ENCODE measurements at regions not wholly inside any gene's neighbourhood (a gene's known extent, or its start where the extent isn't known, plus 50 kb on each side); places are given as distances from the start of the nearest gene placed in this dataset.
A peak's percentile ranks its signal among the peaks of the same experiment; 100 is the strongest.

GRCh38 chr6:169074526-169074925 is 179.1 kb downstream of the THBS2 start:
- Histone ChIP-seq H3K4ac (ENCODE audit: low read depth, low read length) (peak overlapping the region; percentile 94), H3K9me3 (ENCODE audit: control insufficient read depth, insufficient read depth, low read length) (no peaks in the 10 kb centered on the region), H4K20me1 (ENCODE audit: insufficient read depth, low read length) (no peaks in the 10 kb centered on the region), H4K91ac (ENCODE audit: insufficient read depth, low read depth, low read length) (peak overlapping the region; percentile 73), H3K36me3 (ENCODE audit: control insufficient read depth, insufficient read depth, low read length) (no peaks in the 10 kb centered on the region), H2BK120ac (ENCODE audit: low read depth, low read length) (peak overlapping the region; percentile 84), H3K27ac (ENCODE audit: insufficient read depth, low read length) (peak overlapping the region; percentile 77; the same call in 1 of the 2 replicates), H3K9me1 (ENCODE audit: insufficient read depth, low read length) (peaks cover 18% of the 10 kb centered on the region), H2AK9ac (replicated peaks; ENCODE audit: low read depth, low read length, poor library complexity) (no peak overlapping the region), H2BK5ac (ENCODE audit: low read depth, low read length, poor library complexity, severe bottlenecking) (peak overlapping the region; percentile 56), H2BK20ac (ENCODE audit: low read depth, low read length) (peak overlapping the region; percentile 78), H4K8ac (ENCODE audit: low read depth in 2 of 2, low read length in 2 of 2) (peak overlapping the region; percentile 18 to 82; a peak in 3 of 4 replicates), H3K79me1 (ENCODE audit: low read depth in 1 of 2, low read length in 2 of 2) (no peaks in the 10 kb centered on the region), H3K4me3 (ENCODE audit: insufficient read depth, low read depth, low read length) (no peak overlapping the region), H2BK15ac (ENCODE audit: low read depth, low read length) (peak overlapping the region; percentile 40; the same call in 2 of the 3 replicates), H2AK5ac (ENCODE audit: low read depth, low read length) (no peak overlapping the region), H4K5ac (ENCODE audit: low read depth, low read length) (peak overlapping the region; percentile 52), H3K27me3 (ENCODE audit: control insufficient read depth, insufficient read depth, low read length) (no peaks in the 10 kb centered on the region), H3K4me2 (ENCODE audit: low read depth, low read length) (no peak overlapping the region), H3K4me1 (ENCODE audit: control insufficient read depth, insufficient read depth, low read length) (peaks cover 32% of the 10 kb centered on the region), H3K23ac (ENCODE audit: low read depth, low read length) (peak overlapping the region; percentile 46; the same call in 1 of the 2 replicates), H3K14ac (replicated peaks; ENCODE audit: low read depth, low read length) (peak overlapping the region; percentile 19), H3K18ac (ENCODE audit: low read depth, low read length) (peak overlapping the region; percentile 43), H3K56ac (ENCODE audit: extremely low read depth, insufficient read depth, low read length) (0 out of 2 replicates have a peak overlapping the region, but pooled peaks have one; percentile 48), H2AFZ (replicated peaks; ENCODE audit: low read length, poor library complexity) (no peak overlapping the region), H3K9ac (ENCODE audit: low read depth, low read length) (no peak overlapping the region)
- DNase-seq (peak; percentile 47), ATAC-seq (ENCODE audit: low read depth) (no peak)
- ChIA-PET CTCF (interaction anchor here (0.6 kb wide), 1 partner anchor 245 kb away, joined by 3 read pairs; no protein-coding TSS in a partner anchor), POLR2A (ENCODE audit: unreplicated experiment) (no interaction called here)
- in situ Hi-C loops (cut with MboI; ENCODE audit: low sequenced_read_pairs) (no loop called here), intact Hi-C loops (cut with micrococcal nuclease) (loop anchor here (2.0 to 10.0 kb wide), 6 partner anchors 70 to 450 kb away; partner anchors contain the start of gene THBS2), dilution Hi-C loops (cut with HindIII; ENCODE audit: low sequenced_read_pairs, unreplicated experiment) (no loop called here)
- WGBS, 2 experiments (ENCODE audit: extremely low coverage in 2 of 2, insufficient read length in 1 of 2) = no CpG with 5 or more reads among the region's 4 CpGs
- no TSS peak for BruUV-seq (replicated peaks)
- no peak for TF ChIP-seq RAD21 (IDR thresholded peaks at IDR 0.05; ENCODE audit: low read length)
- 0 out of 2 replicates have a peak, but pooled peaks have one; percentile 6 for TF ChIP-seq BHLHE40 (IDR thresholded peaks at IDR 0.05; ENCODE audit: low read depth, low read length)
- no peak for TF ChIP-seq CHD1 (IDR thresholded peaks at IDR 0.05; ENCODE audit: low read depth, low read length)
